SK-N-SH (cell line): ENCODE measurements at regions not wholly inside any gene's neighbourhood (a gene's known extent, or its start where the extent isn't known, plus 50 kb on each side); places are given as distances from the start of the nearest gene placed in this dataset.
"Not testable (repeated sequence)": the region's sequence is repeated elsewhere in the genome, so short reads cannot be mapped to it uniquely, and the experiment has no call there.

Source experiments
- CTCF ChIP-seq: fragments of 200-600 bp; sonication (generic); IDR thresholded peaks from 2 replicates; pipeline ENCODE4 v1.6.1; 2017; ENCODE audit warnings: antibody characterized with exemption, mild to moderate bottlenecking, moderate library complexity
- EP300 ChIP-seq, 2 experiments: IDR thresholded peaks; 2 replicates each; pipeline versions ENCODE4 v1.4.0 to v1.6.1; 2012; ENCODE audit warnings: borderline replicate concordance in 1 of 2, low read depth in 1 of 2, low read length in 1 of 2
- EZH2phosphoT487 ChIP-seq: fragments of 200-600 bp; sonication (generic); IDR thresholded peaks from 2 replicates; pipeline ENCODE4 v1.6.1; 2017; ENCODE audit warnings: low read depth, mixed run types, mild to moderate bottlenecking, antibody characterized with exemption, moderate library complexity, borderline replicate concordance
- FOXJ3 ChIP-seq: sonication (generic); formaldehyde crosslinking; IDR thresholded peaks from 2 replicates; pipeline ENCODE4 v1.5.1; 2020; ENCODE audit warnings: mild to moderate bottlenecking, missing genetic modification reagents
- MAX ChIP-seq: IDR thresholded peaks from 2 replicates; pipeline ENCODE4 v1.4.0; 2012; ENCODE audit warnings: low read depth
- NFIC ChIP-seq: IDR thresholded peaks from 2 replicates; pipeline ENCODE4 v1.4.0; 2012; ENCODE audit warnings: borderline replicate concordance
- PBX3 ChIP-seq: IDR thresholded peaks from 2 replicates; pipeline ENCODE4; 2012
- POLR2AphosphoS5 ChIP-seq: IDR thresholded peaks from 2 replicates; pipeline ENCODE4 v1.6.1; 2012; ENCODE audit warnings: low read depth, low read length
- RFX5 ChIP-seq: IDR thresholded peaks from 2 replicates; pipeline ENCODE4 v1.6.1; 2012; ENCODE audit warnings: mild to moderate bottlenecking, improper control_type of control experiment, low read length
- SIN3A ChIP-seq: IDR thresholded peaks from 2 replicates; pipeline ENCODE4 v1.6.1; 2012; ENCODE audit warnings: low read depth, mild to moderate bottlenecking, low read length, moderate library complexity, borderline replicate concordance
- SMC3 ChIP-seq: IDR thresholded peaks from 2 replicates; pipeline ENCODE4 v1.6.1; 2012; ENCODE audit warnings: low read depth, low read length, improper control_type of control experiment
- TAF1 ChIP-seq: IDR thresholded peaks from 2 replicates; pipeline ENCODE4 v1.6.1; 2012; ENCODE audit warnings: low read depth, mild to moderate bottlenecking, low read length, moderate library complexity, borderline replicate concordance
- YY1 ChIP-seq: IDR thresholded peaks from 2 replicates; pipeline ENCODE4 v1.4.0; 2012; ENCODE audit warnings: low read depth, mild to moderate bottlenecking
- ZBTB33 ChIP-seq: IDR thresholded peaks from 2 replicates; pipeline ENCODE4 v1.4.0; 2012; ENCODE audit warnings: low read depth, borderline replicate concordance

GRCh38 chrX:99939206-99939882 lies 470.7 kb downstream of the PCDH19 start:
- TF ChIP-seq CTCF; EZH2phosphoT487; PBX3; YY1; EP300 (IDR thresholded peaks at IDR 0.05; ENCODE audit: borderline replicate concordance in 1 of 2, low read depth in 1 of 2, low read length in 1 of 2); SMC3; RFX5; NFIC; TAF1; MAX; FOXJ3 (CRISPR knock-in tag); ZBTB33; POLR2AphosphoS5; SIN3A: not testable (repeated sequence)
